ENCODE measurements at regions not wholly inside any gene's neighbourhood (a gene's known extent, or its start where the extent isn't known, plus 50 kb on each side); places are given as distances from the start of the nearest gene placed in this dataset.

- DNase-seq (ENCODE audit: low read depth) = no peak
- TF ChIP-seq CTCF (IDR thresholded peaks at IDR 0.05; ENCODE audit: low read length, missing control alignments) = no peak
- H3K4me3 ChIP-seq (replicated peaks; ENCODE audit: low read depth, low read length) = no peak overlapping the region
Measured at GRCh38 chrY:8041238-8041637, 1129.7 kb upstream of the AMELY start.

DNA sequence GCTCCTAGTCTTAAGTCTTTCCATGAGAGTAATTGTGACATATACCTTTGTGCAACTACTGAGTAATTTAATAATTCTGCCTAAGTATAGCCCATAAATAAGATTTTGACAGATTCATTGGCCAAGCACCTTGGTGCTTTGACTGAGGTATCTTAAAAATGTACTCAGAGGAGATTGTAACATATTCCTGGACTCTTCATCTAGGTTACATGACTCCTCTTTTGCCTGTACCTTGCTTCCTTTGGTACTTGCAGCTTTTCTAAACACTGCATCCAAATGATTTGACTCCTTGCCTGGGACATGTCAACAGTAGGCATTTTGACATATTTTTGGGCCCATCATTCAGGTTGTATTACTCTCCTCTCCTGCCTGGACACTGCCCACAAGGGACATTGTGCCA lies 1125.0 kb upstream of the AMELY start:
- H3K4me3 ChIP-seq (replicated peaks; ENCODE audit: low read depth, low read length) = no peak overlapping the region
- DNase-seq (ENCODE audit: low read depth) = no peak
- no peak for TF ChIP-seq CTCF (IDR thresholded peaks at IDR 0.05; ENCODE audit: low read length, missing control alignments)

DNA sequence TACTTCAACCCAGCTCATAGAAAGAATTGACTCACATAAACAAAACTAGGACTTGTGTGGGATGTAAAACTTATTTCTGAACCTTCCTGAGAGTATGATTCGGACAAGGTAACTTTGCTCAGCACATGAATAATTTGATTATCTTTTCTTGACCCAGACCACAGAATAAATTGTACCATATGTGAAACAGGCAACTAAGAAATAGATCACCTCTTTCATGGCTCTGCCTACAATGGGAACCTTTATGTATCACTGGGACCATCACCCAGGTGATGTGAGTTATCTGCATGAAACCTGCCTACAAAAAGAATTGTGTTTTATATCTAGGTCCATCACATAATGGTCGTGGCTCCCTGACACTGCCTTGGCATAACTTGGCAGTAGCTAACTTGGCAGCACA lies 1124.1 kb upstream of the AMELY start:
- no peak for TF ChIP-seq CTCF (IDR thresholded peaks at IDR 0.05; ENCODE audit: low read length, missing control alignments)
- no peak for DNase-seq (ENCODE audit: low read depth)
- H3K4me3 ChIP-seq (replicated peaks; ENCODE audit: low read depth, low read length) = no peak overlapping the region

DNA sequence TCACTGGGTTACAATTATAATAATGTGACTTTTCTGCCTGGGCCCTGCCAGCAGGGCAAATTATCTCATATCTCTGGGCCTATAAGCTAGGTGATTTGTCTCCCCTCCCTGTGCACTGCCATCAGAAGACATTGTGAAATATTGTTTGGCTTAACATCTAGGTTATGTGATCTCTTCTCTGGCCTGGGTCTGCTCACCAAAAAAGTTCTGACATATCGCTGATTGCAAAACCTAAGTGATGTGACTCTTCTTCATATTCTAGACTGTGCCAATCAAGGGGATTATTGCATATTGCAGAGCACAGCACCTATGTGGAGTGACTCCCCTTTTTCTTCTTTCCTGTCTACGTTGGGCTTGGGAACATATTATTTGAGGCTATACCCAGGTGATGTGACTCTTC lies 1123.1 kb upstream of the AMELY start:
- no peak for DNase-seq (ENCODE audit: low read depth)
- no peak overlapping the region for H3K4me3 ChIP-seq (replicated peaks; ENCODE audit: low read depth, low read length)
- TF ChIP-seq CTCF (IDR thresholded peaks at IDR 0.05; ENCODE audit: low read length, missing control alignments) = no peak

DNA sequence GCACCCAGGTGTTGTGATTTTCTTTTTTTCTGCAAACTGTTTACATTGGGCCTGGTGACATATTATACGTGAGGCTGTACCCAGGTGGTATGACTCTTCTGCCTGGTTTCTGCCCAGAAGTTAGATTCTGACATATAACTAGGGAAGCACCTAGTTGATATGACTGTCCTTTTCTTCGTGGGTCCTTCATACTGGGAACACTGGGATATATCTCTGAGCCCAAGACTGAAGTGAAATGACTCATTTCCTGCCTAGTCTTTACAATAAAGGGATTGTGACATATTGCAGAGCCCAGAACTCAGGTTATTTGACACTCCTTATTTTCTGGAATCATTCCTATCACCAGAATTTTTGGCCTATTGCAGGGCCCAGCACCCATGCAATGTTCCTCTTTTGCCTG lies 1121.6 kb upstream of the AMELY start:
- TF ChIP-seq CTCF (IDR thresholded peaks at IDR 0.05; ENCODE audit: low read length, missing control alignments) = no peak
- DNase-seq (ENCODE audit: low read depth) = peak; percentile 20
- no peak overlapping the region for H3K4me3 ChIP-seq (replicated peaks; ENCODE audit: low read depth, low read length)

DNA sequence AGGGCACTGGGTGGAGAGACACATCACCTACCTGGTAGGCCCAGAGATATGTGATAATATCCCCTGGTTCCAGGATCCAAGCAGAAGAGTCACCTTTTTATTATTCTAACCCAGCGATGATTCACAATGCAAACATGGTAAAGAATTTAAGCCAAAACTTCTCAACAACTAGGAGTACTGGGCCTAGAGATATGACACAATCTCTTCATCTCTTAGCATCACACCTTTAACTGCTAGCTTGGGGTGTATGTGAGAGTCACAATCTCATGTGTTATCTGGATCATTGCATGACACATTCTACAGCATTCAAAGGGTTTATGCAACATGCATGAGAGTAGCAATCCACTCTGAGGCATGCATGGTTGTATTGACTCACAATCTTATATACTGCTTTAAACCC lies 1109.0 kb upstream of the AMELY start:
- TF ChIP-seq CTCF (IDR thresholded peaks at IDR 0.05; ENCODE audit: low read length, missing control alignments) = no peak

GRCh38 chrY:8011515-8011914 lies 1100.0 kb upstream of the AMELY start:
- H3K4me3 ChIP-seq (replicated peaks; ENCODE audit: low read depth, low read length) = no peak overlapping the region
- DNase-seq (ENCODE audit: low read depth) = no peak
- TF ChIP-seq CTCF (IDR thresholded peaks at IDR 0.05; ENCODE audit: low read length, missing control alignments) = no peak

More for the DNA sequence above, 1109.0 kb upstream of the AMELY start:
- no peak overlapping the region for H3K4me3 ChIP-seq (replicated peaks; ENCODE audit: low read depth, low read length)
- DNase-seq (ENCODE audit: low read depth) = no peak
